ENCODE measurements at regions not wholly inside any gene's neighbourhood (a gene's known extent, or its start where the extent isn't known, plus 50 kb on each side); places are given as distances from the start of the nearest gene placed in this dataset.

- peaks cover 0 to 2% of the 10 kb centered on the region in 2 experiments; a peak in 1 of 4 replicates for H3K9me3 ChIP-seq (ENCODE audit: insufficient read depth in 2 of 2, low read depth in 1 of 2, low read length in 1 of 2)
- no peaks in the 10 kb centered on the region for H4K20me1 ChIP-seq (replicated peaks in 1 of 2; ENCODE audit: control insufficient read depth in 1 of 2, insufficient read depth in 2 of 2, low read length in 2 of 2)
- no peak overlapping the region for H3K14ac ChIP-seq (ENCODE audit: insufficient read length)
- H3K4me3 ChIP-seq (ENCODE audit: extremely low read depth in 1 of 4, insufficient read depth in 2 of 4, low read depth in 3 of 4, low read length in 4 of 4) = no peak overlapping the region
- no peak overlapping the region for H2BK12ac ChIP-seq (ENCODE audit: low read depth, low read length)
- no peaks in the 10 kb centered on the region for H3K36me3 ChIP-seq (ENCODE audit: control insufficient read depth in 2 of 4, insufficient read depth in 4 of 4, low read length in 3 of 4)
- H3K79me2 ChIP-seq (ENCODE audit: control insufficient read depth in 1 of 2, insufficient read depth in 2 of 2, low read length in 2 of 2) = no peaks in the 10 kb centered on the region
- H2BK20ac ChIP-seq (ENCODE audit: low read length) = no peak overlapping the region
- CTCF ChIA-PET (ENCODE audit: partially characterized antibody) = interaction anchor here (0.6 to 2.7 kb wide), 2 partner anchors 10 to 1108 kb away, joined by 3 to 9 read pairs; no protein-coding TSS in a partner anchor
- no peak overlapping the region for H2BK120ac ChIP-seq (replicated peaks; ENCODE audit: low read depth, low read length)
- POLR2A ChIA-PET (ENCODE audit: partially characterized antibody) = no interaction called here
- H4K8ac ChIP-seq (ENCODE audit: extremely low read depth, insufficient read depth, low read length) = no peak overlapping the region
- H2AFZ ChIP-seq (ENCODE audit: low read length) = no peak overlapping the region
- WGBS, 2 experiments (ENCODE audit: extremely low coverage in 1 of 2, insufficient coverage in 1 of 2, insufficient read length in 1 of 2, insufficient replicate concordance in 2 of 2, low coverage in 1 of 2, low lambda C conversion rate in 2 of 2, missing lambda C conversion rate in 1 of 2) = 92% methylated on average over 7 of the region's 7 CpGs; no CpG with 5 or more reads in 1 of the 2 experiments
- no peak overlapping the region for H2BK15ac ChIP-seq (ENCODE audit: low read length)
- no peaks in the 10 kb centered on the region for H3K4me1 ChIP-seq (replicated peaks in 1 of 4; ENCODE audit: control insufficient read depth in 3 of 4, insufficient read depth in 4 of 4, low read length in 3 of 4)
- no peak overlapping the region for H2AK5ac ChIP-seq (ENCODE audit: low read depth, low read length)
- no peak overlapping the region for H4K5ac ChIP-seq (ENCODE audit: insufficient read length, low read depth, low read length)
- H3K4ac ChIP-seq (replicated peaks; ENCODE audit: insufficient read length, low read depth, low read length) = no peak overlapping the region
- no peak overlapping the region for H3K56ac ChIP-seq (replicated peaks; ENCODE audit: insufficient read length, low read depth, low read length)
- no peak overlapping the region for H3K4me2 ChIP-seq (ENCODE audit: insufficient read depth in 1 of 2, low read depth in 2 of 2, low read length in 2 of 2)
- H3K27ac ChIP-seq (ENCODE audit: low read depth, low read length) = no peak overlapping the region
- no peak overlapping the region for H3K23ac ChIP-seq (ENCODE audit: insufficient read length)
- H3K79me1 ChIP-seq (ENCODE audit: low read depth, low read length) = no peaks in the 10 kb centered on the region
- no peak overlapping the region for H4K91ac ChIP-seq (replicated peaks; ENCODE audit: insufficient read length, low read length)
- no peak for DNase-seq (ENCODE audit: low read depth in 1 of 2, low spot score in 2 of 2)
- no peak overlapping the region for H3K9ac ChIP-seq (replicated peaks in 1 of 4; ENCODE audit: extremely low read depth in 1 of 4, low read depth in 3 of 4, low read length in 3 of 4)
- no peak for FAIRE-seq
- H3K23me2 ChIP-seq (ENCODE audit: low read depth, low read length) = no peaks in the 10 kb centered on the region; the same call in 1 of the 2 replicates
- no peak overlapping the region for H2BK5ac ChIP-seq (ENCODE audit: low read depth, low read length)
- H3K18ac ChIP-seq (ENCODE audit: extremely low read depth, low read length) = no peak overlapping the region
- no peak for TF ChIP-seq BRCA1 (IDR thresholded peaks at IDR 0.05; ENCODE audit: low read depth, low read length)
- no peak for TF ChIP-seq BCL11A (IDR thresholded peaks at IDR 0.05; ENCODE audit: low read depth in 2 of 2, low read length in 2 of 2)
- no peak for TF ChIP-seq SRF (IDR thresholded peaks at IDR 0.05; ENCODE audit: low read depth, low read length)
- no peak for TF ChIP-seq CBX5 (IDR thresholded peaks at IDR 0.05; ENCODE audit: low read depth, low read length)
- no peak for TF ChIP-seq SIN3A (conservative IDR thresholded peaks at IDR 0.05 in 1 of 2, IDR thresholded peaks at IDR 0.05 in 1 of 2; ENCODE audit: low read depth in 1 of 2, low read length in 2 of 2)
- no peak for TF ChIP-seq KDM4A (IDR thresholded peaks at IDR 0.05; ENCODE audit: low read depth, low read length, severe bottlenecking)
- no peak for TF ChIP-seq GABPA (IDR thresholded peaks at IDR 0.05; ENCODE audit: borderline replicate concordance, insufficient read depth, low read length)
- no peak for TF ChIP-seq POLR2AphosphoS5 (IDR thresholded peaks at IDR 0.05; ENCODE audit: low read depth, low read length)
- TF ChIP-seq, protein P1, sequence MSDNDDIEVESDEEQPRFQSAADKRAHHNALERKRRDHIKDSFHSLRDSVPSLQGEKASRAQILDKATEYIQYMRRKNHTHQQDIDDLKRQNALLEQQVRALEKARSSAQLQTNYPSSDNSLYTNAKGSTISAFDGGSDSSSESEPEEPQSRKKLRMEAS (IDR thresholded peaks at IDR 0.05) = no peak
- H3K27me3 ChIP-seq (replicated peaks in 1 of 4; ENCODE audit: control insufficient read depth in 3 of 4, extremely low read depth in 1 of 4, insufficient read depth in 3 of 4, low read length in 3 of 4) = no peaks in the 10 kb centered on the region
Measured at GRCh38 chr1:184329962-184330868, 56.6 kb upstream of the C1orf21 start.
